ENCODE measurements at regions not wholly inside any gene's neighbourhood (a gene's known extent, or its start where the extent isn't known, plus 50 kb on each side); places are given as distances from the start of the nearest gene placed in this dataset.

DNA sequence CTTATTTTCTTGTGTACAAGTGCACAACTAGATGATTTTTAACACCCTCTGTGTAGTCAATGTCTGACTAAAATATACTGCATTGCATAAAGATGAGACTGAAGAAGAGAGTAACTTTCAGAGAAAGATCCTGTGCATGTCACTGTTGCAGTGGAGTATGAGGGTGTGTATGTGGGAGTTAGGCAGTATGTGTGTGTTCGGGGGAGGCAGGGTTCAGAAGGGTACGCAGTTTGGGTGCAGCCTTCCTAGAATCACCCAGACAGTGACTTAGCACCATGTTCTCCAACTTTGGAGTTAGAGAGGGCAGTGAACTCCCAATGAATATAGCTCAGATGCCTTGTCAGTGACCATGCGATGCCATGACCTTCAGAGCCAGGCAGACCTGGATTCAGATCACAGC, 84.6 kb downstream of the LRATD1 start:
- H3K18ac ChIP-seq (ENCODE audit: extremely low read depth, low read length) = no peak overlapping the region
- no peak for FAIRE-seq
- no peak for TF ChIP-seq MAFK (IDR thresholded peaks at IDR 0.05; ENCODE audit: low read depth, low read length)
- TF ChIP-seq POLR2A (IDR thresholded peaks at IDR 0.05; ENCODE audit: control extremely low read depth in 1 of 2, low read depth in 2 of 2, low read length in 2 of 2) = no peak
- TF ChIP-seq ASH2L (IDR thresholded peaks at IDR 0.05; ENCODE audit: low read length) = no peak
- TF ChIP-seq GABPA (IDR thresholded peaks at IDR 0.05; ENCODE audit: borderline replicate concordance, insufficient read depth, low read length) = no peak
- TF ChIP-seq SIX5 (IDR thresholded peaks at IDR 0.05; ENCODE audit: low read depth, low read length) = no peak
- no peak for TF ChIP-seq SRF (IDR thresholded peaks at IDR 0.05; ENCODE audit: low read depth, low read length)
- TF ChIP-seq ZNF274 (IDR thresholded peaks at IDR 0.05; ENCODE audit: borderline replicate concordance, extremely low read depth, low read length) = no peak
- no peak for TF ChIP-seq SIN3A (conservative IDR thresholded peaks at IDR 0.05 in 1 of 2, IDR thresholded peaks at IDR 0.05 in 1 of 2; ENCODE audit: low read depth in 1 of 2, low read length in 2 of 2)
- TF ChIP-seq NANOG (IDR thresholded peaks at IDR 0.05; ENCODE audit: insufficient read depth, low read depth, low read length, poor library complexity, severe bottlenecking) = no peak
- TF ChIP-seq TCF12 (IDR thresholded peaks at IDR 0.05; ENCODE audit: low read depth, low read length) = no peak
- TF ChIP-seq TEAD4 (IDR thresholded peaks at IDR 0.05; ENCODE audit: low read depth, low read length) = no peak
- no peak for TF ChIP-seq KDM1A (IDR thresholded peaks at IDR 0.05; ENCODE audit: borderline replicate concordance, low read length)
- TF ChIP-seq, protein P1, sequence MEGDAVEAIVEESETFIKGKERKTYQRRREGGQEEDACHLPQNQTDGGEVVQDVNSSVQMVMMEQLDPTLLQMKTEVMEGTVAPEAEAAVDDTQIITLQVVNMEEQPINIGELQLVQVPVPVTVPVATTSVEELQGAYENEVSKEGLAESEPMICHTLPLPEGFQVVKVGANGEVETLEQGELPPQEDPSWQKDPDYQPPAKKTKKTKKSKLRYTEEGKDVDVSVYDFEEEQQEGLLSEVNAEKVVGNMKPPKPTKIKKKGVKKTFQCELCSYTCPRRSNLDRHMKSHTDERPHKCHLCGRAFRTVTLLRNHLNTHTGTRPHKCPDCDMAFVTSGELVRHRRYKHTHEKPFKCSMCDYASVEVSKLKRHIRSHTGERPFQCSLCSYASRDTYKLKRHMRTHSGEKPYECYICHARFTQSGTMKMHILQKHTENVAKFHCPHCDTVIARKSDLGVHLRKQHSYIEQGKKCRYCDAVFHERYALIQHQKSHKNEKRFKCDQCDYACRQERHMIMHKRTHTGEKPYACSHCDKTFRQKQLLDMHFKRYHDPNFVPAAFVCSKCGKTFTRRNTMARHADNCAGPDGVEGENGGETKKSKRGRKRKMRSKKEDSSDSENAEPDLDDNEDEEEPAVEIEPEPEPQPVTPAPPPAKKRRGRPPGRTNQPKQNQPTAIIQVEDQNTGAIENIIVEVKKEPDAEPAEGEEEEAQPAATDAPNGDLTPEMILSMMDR (IDR thresholded peaks at IDR 0.05; ENCODE audit: control extremely low read depth in 1 of 3, insufficient read depth in 1 of 3, low read depth in 1 of 3, low read length in 3 of 3) = no peak

More for the DNA sequence above, 84.6 kb downstream of the LRATD1 start:
- Histone ChIP-seq H3K79me2 (ENCODE audit: control insufficient read depth in 1 of 2, insufficient read depth in 2 of 2, low read length in 2 of 2) (no peaks in the 10 kb centered on the region), H2BK120ac (replicated peaks; ENCODE audit: low read depth, low read length) (no peak overlapping the region), H3K56ac (replicated peaks; ENCODE audit: insufficient read length, low read depth, low read length) (no peak overlapping the region), H2BK20ac (ENCODE audit: low read length) (no peak overlapping the region), H2AK5ac (ENCODE audit: low read depth, low read length) (no peak overlapping the region), H3K36me3 (ENCODE audit: control insufficient read depth in 2 of 4, insufficient read depth in 4 of 4, low read length in 3 of 4) (no peaks in the 10 kb centered on the region), H2AFZ (ENCODE audit: low read length) (no peak overlapping the region), H3K4me1 (replicated peaks in 1 of 4; ENCODE audit: control insufficient read depth in 3 of 4, insufficient read depth in 4 of 4, low read length in 3 of 4) (no peaks in the 10 kb centered on the region), H3K4me2 (ENCODE audit: insufficient read depth in 1 of 2, low read depth in 2 of 2, low read length in 2 of 2) (no peak overlapping the region), H3K14ac (ENCODE audit: insufficient read length) (no peak overlapping the region), H4K8ac (ENCODE audit: extremely low read depth, insufficient read depth, low read length) (no peak overlapping the region), H4K5ac (ENCODE audit: insufficient read length, low read depth, low read length) (no peak overlapping the region), H4K20me1 (replicated peaks in 1 of 2; ENCODE audit: control insufficient read depth in 1 of 2, insufficient read depth in 2 of 2, low read length in 2 of 2) (no peaks in the 10 kb centered on the region), H3K4me3 (ENCODE audit: extremely low read depth in 1 of 4, insufficient read depth in 2 of 4, low read depth in 3 of 4, low read length in 4 of 4) (no peak overlapping the region), H2BK5ac (ENCODE audit: low read depth, low read length) (no peak overlapping the region), H3K27me3 (replicated peaks in 1 of 4; ENCODE audit: control insufficient read depth in 3 of 4, extremely low read depth in 1 of 4, insufficient read depth in 3 of 4, low read length in 3 of 4) (no peaks in the 10 kb centered on the region), H3K79me1 (ENCODE audit: low read depth, low read length) (no peaks in the 10 kb centered on the region), H3K4ac (replicated peaks; ENCODE audit: insufficient read length, low read depth, low read length) (no peak overlapping the region), H2BK15ac (ENCODE audit: low read length) (no peak overlapping the region), H2BK12ac (ENCODE audit: low read depth, low read length) (no peak overlapping the region), H4K91ac (replicated peaks; ENCODE audit: insufficient read length, low read length) (no peak overlapping the region), H3K27ac (ENCODE audit: low read depth, low read length) (no peak overlapping the region), H3K9ac (replicated peaks in 1 of 4; ENCODE audit: extremely low read depth in 1 of 4, low read depth in 3 of 4, low read length in 3 of 4) (no peak overlapping the region), H3K23me2 (ENCODE audit: low read depth, low read length) (no peaks in the 10 kb centered on the region), H3K9me3 (ENCODE audit: insufficient read depth in 2 of 2, low read depth in 1 of 2, low read length in 1 of 2) (no peaks in the 10 kb centered on the region), H3K23ac (ENCODE audit: insufficient read length) (no peak overlapping the region)
- POLR2A ChIA-PET (ENCODE audit: partially characterized antibody) = no interaction called here
- no peak for DNase-seq (ENCODE audit: low read depth in 1 of 2, low spot score in 2 of 2)
- CTCF ChIA-PET (ENCODE audit: partially characterized antibody) = interaction anchor here (1.0 kb wide), 1 partner anchor 36 kb away, joined by 3 read pairs; no protein-coding TSS in a partner anchor
- WGBS, 2 experiments (ENCODE audit: extremely low coverage in 1 of 2, insufficient coverage in 1 of 2, insufficient read length in 1 of 2, insufficient replicate concordance in 2 of 2, low coverage in 1 of 2, low lambda C conversion rate in 2 of 2, missing lambda C conversion rate in 1 of 2) = 98% methylated on average over 3 of the region's 3 CpGs; no CpG with 5 or more reads in 1 of the 2 experiments
